ENCODE measurements at regions not wholly inside any gene's neighbourhood (a gene's known extent, or its start where the extent isn't known, plus 50 kb on each side); places are given as distances from the start of the nearest gene placed in this dataset.

DNA sequence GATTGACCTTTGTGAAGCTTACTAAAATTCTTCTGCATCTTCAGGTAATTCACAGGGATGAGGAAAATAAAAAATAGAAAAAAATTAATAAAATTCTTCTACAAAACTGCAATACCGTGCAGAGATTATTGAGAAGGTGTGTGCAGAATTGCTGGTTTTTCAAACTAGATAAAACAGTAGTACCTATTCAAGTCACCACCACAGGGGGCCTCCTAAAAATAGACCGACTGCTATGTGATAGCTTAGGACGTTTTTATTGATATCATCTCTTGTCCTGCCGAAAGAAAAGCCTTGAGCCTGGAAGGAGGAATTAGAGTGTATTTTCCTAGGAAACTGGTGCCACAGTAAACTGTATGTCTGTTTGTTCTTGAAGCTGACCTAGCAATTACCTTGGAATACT is 325.9 kb downstream of the ZFHX3 start:
- TF ChIP-seq EP300 (conservative IDR thresholded peaks at IDR 0.05; ENCODE audit: poor library complexity, severe bottlenecking): no peak
- TF ChIP-seq, protein P1, sequence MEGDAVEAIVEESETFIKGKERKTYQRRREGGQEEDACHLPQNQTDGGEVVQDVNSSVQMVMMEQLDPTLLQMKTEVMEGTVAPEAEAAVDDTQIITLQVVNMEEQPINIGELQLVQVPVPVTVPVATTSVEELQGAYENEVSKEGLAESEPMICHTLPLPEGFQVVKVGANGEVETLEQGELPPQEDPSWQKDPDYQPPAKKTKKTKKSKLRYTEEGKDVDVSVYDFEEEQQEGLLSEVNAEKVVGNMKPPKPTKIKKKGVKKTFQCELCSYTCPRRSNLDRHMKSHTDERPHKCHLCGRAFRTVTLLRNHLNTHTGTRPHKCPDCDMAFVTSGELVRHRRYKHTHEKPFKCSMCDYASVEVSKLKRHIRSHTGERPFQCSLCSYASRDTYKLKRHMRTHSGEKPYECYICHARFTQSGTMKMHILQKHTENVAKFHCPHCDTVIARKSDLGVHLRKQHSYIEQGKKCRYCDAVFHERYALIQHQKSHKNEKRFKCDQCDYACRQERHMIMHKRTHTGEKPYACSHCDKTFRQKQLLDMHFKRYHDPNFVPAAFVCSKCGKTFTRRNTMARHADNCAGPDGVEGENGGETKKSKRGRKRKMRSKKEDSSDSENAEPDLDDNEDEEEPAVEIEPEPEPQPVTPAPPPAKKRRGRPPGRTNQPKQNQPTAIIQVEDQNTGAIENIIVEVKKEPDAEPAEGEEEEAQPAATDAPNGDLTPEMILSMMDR (IDR thresholded peaks at IDR 0.05; ENCODE audit: poor library complexity, severe bottlenecking): no peak
- TF ChIP-seq SMC3 (conservative IDR thresholded peaks at IDR 0.05; ENCODE audit: poor library complexity): no peak
- no peak for TF ChIP-seq TAF1 (IDR thresholded peaks at IDR 0.05; ENCODE audit: low read depth)
- TF ChIP-seq POLR2AphosphoS5 (IDR thresholded peaks at IDR 0.05): no peak
- TF ChIP-seq RAD21 (conservative IDR thresholded peaks at IDR 0.05): no peak
- TF ChIP-seq, protein P2, sequence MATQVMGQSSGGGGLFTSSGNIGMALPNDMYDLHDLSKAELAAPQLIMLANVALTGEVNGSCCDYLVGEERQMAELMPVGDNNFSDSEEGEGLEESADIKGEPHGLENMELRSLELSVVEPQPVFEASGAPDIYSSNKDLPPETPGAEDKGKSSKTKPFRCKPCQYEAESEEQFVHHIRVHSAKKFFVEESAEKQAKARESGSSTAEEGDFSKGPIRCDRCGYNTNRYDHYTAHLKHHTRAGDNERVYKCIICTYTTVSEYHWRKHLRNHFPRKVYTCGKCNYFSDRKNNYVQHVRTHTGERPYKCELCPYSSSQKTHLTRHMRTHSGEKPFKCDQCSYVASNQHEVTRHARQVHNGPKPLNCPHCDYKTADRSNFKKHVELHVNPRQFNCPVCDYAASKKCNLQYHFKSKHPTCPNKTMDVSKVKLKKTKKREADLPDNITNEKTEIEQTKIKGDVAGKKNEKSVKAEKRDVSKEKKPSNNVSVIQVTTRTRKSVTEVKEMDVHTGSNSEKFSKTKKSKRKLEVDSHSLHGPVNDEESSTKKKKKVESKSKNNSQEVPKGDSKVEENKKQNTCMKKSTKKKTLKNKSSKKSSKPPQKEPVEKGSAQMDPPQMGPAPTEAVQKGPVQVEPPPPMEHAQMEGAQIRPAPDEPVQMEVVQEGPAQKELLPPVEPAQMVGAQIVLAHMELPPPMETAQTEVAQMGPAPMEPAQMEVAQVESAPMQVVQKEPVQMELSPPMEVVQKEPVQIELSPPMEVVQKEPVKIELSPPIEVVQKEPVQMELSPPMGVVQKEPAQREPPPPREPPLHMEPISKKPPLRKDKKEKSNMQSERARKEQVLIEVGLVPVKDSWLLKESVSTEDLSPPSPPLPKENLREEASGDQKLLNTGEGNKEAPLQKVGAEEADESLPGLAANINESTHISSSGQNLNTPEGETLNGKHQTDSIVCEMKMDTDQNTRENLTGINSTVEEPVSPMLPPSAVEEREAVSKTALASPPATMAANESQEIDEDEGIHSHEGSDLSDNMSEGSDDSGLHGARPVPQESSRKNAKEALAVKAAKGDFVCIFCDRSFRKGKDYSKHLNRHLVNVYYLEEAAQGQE (IDR thresholded peaks at IDR 0.05; ENCODE audit: borderline replicate concordance): peak; percentile 49
- no peak for TF ChIP-seq EZH2 (IDR thresholded peaks at IDR 0.05; ENCODE audit: borderline replicate concordance, insufficient read depth, low read length, poor library complexity, severe bottlenecking)
- TF ChIP-seq MXI1 (conservative IDR thresholded peaks at IDR 0.05; ENCODE audit: poor library complexity, severe bottlenecking): no peak
